ENCODE measurements at regions not wholly inside any gene's neighbourhood (a gene's known extent, or its start where the extent isn't known, plus 50 kb on each side); places are given as distances from the start of the nearest gene placed in this dataset.

- TF ChIP-seq CTCF (IDR thresholded peaks at IDR 0.05): no peak
- TF ChIP-seq SIN3A (IDR thresholded peaks at IDR 0.05; ENCODE audit: borderline replicate concordance, low read depth, low read length): no peak
- TF ChIP-seq RFX5 (IDR thresholded peaks at IDR 0.05; ENCODE audit: low read length): no peak
- TF ChIP-seq USF1 (IDR thresholded peaks at IDR 0.05; ENCODE audit: borderline replicate concordance, low read depth): no peak
- TF ChIP-seq EZH2phosphoT487 (IDR thresholded peaks at IDR 0.05; ENCODE audit: borderline replicate concordance, low read depth): no peak
- no peak for TF ChIP-seq RAD21 (IDR thresholded peaks at IDR 0.05; ENCODE audit: low read length)
- TF ChIP-seq MEF2A (IDR thresholded peaks at IDR 0.05; ENCODE audit: borderline replicate concordance, low read depth): no peak
- no peak for TF ChIP-seq ZBTB33 (IDR thresholded peaks at IDR 0.05; ENCODE audit: borderline replicate concordance, low read depth)
- TF ChIP-seq JUND (IDR thresholded peaks at IDR 0.05): no peak
- no peak for TF ChIP-seq POLR2AphosphoS5 (IDR thresholded peaks at IDR 0.05; ENCODE audit: low read depth, low read length)
Observed at GRCh38 chr5:83831834-83832233, 111.2 kb upstream of the HAPLN1 start.

Data from SK-N-SH (cell line).